ENCODE measurements at regions not wholly inside any gene's neighbourhood (a gene's known extent, or its start where the extent isn't known, plus 50 kb on each side); places are given as distances from the start of the nearest gene placed in this dataset.
"Not testable (repeated sequence)": the region's sequence is repeated elsewhere in the genome, so short reads cannot be mapped to it uniquely, and the experiment has no call there.

- FAIRE-seq (no peak), DNase-seq (ENCODE audit: insufficient read length, low spot score) (no peak)
- TF ChIP-seq CTCF (IDR thresholded peaks at IDR 0.05; ENCODE audit: insufficient read depth, missing control alignments) = no peak
Observed at GRCh38 chr5:39662945-39663344, 238.2 kb upstream of the DAB2 start.

- DNase-seq (ENCODE audit: insufficient read length, low spot score) (no peak), FAIRE-seq (no peak)
- no peak for TF ChIP-seq CTCF (IDR thresholded peaks at IDR 0.05; ENCODE audit: insufficient read depth, missing control alignments)
Observed at GRCh38 chr5:39661026-39661779, 236.4 kb upstream of the DAB2 start.

- DNase-seq (ENCODE audit: insufficient read length, low spot score) (no peak), FAIRE-seq (peak; percentile 85)
- no peak for TF ChIP-seq CTCF (IDR thresholded peaks at IDR 0.05; ENCODE audit: insufficient read depth, missing control alignments)
Observed at GRCh38 chr5:39660020-39660419, 235.2 kb upstream of the DAB2 start.

- DNase-seq (ENCODE audit: insufficient read length, low spot score) (no peak), FAIRE-seq (peak; percentile 16)
- no peak for TF ChIP-seq CTCF (IDR thresholded peaks at IDR 0.05; ENCODE audit: insufficient read depth, missing control alignments)
Observed at GRCh38 chr5:39658866-39659265, 234.1 kb upstream of the DAB2 start.

- FAIRE-seq = no peak
- TF ChIP-seq CTCF (IDR thresholded peaks at IDR 0.05; ENCODE audit: insufficient read depth, missing control alignments) = no peak
Observed at GRCh38 chr5:39657943-39658342, 233.2 kb upstream of the DAB2 start.

GRCh38 chr5:39656600-39656999 is 231.8 kb upstream of the DAB2 start:
- no peak for TF ChIP-seq CTCF (IDR thresholded peaks at IDR 0.05; ENCODE audit: insufficient read depth, missing control alignments)
- no peak for FAIRE-seq

More at GRCh38 chr5:39657943-39658342, 233.2 kb upstream of the DAB2 start:
- no peak for DNase-seq (ENCODE audit: insufficient read length, low spot score)

GRCh38 chr5:39654715-39655114 is 229.9 kb upstream of the DAB2 start:
- DNase-seq (ENCODE audit: insufficient read length, low spot score) = no peak

More at GRCh38 chr5:39656600-39656999, 231.8 kb upstream of the DAB2 start:
- DNase-seq (ENCODE audit: insufficient read length, low spot score) = no peak

GRCh38 chr5:39652481-39652880 is 227.7 kb upstream of the DAB2 start:
- not testable (repeated sequence) for FAIRE-seq; DNase-seq (ENCODE audit: insufficient read length, low spot score)

More at GRCh38 chr5:39654715-39655114, 229.9 kb upstream of the DAB2 start:
- no peak for FAIRE-seq
- no peak for TF ChIP-seq CTCF (IDR thresholded peaks at IDR 0.05; ENCODE audit: insufficient read depth, missing control alignments)
